HG03342 (cell line): ENCODE measurements at regions not wholly inside any gene's neighbourhood (a gene's known extent, or its start where the extent isn't known, plus 50 kb on each side); places are given as distances from the start of the nearest gene placed in this dataset.
"Not testable (repeated sequence)": the region's sequence is repeated elsewhere in the genome, so short reads cannot be mapped to it uniquely, and the experiment has no call there.

ENCODE experiments used
- ATAC-seq: cut with Tn5 transposase; IDR thresholded peaks from one replicate; pipeline ENCODE4 v1.9.1; 2021; ENCODE audit warnings: mild to moderate bottlenecking, moderate library complexity; ENCODE audit not compliant: unreplicated experiment

GRCh38 chr13:87736849-87737385 lies 65.7 kb downstream of the SLITRK5 start:
- no peak for ATAC-seq

GRCh38 chr13:87754097-87754496 lies 82.9 kb downstream of the SLITRK5 start:
- no peak for ATAC-seq

GRCh38 chr13:87769445-87769844 lies 98.3 kb downstream of the SLITRK5 start:
- ATAC-seq = no peak

- ATAC-seq = no peak
These were observed 106.2 kb downstream of the SLITRK5 start for GRCh38 chr13:87777387-87777786.

- no peak for ATAC-seq
These were observed 107.0 kb downstream of the SLITRK5 start for GRCh38 chr13:87778128-87778527.

- ATAC-seq = no peak
These were observed 108.3 kb downstream of the SLITRK5 start for GRCh38 chr13:87779426-87779825.

GRCh38 chr13:87783366-87783765 lies 112.2 kb downstream of the SLITRK5 start:
- ATAC-seq = no peak

GRCh38 chr13:87788363-87788762 lies 117.2 kb downstream of the SLITRK5 start:
- no peak for ATAC-seq

GRCh38 chr13:87792878-87793277 lies 121.7 kb downstream of the SLITRK5 start:
- ATAC-seq = no peak

GRCh38 chr13:87798536-87798935 lies 127.4 kb downstream of the SLITRK5 start:
- ATAC-seq = no peak

GRCh38 chr13:87810391-87810801 lies 139.2 kb downstream of the SLITRK5 start:
- ATAC-seq = no peak

GRCh38 chr13:87810920-87811344 lies 139.8 kb downstream of the SLITRK5 start:
- no peak for ATAC-seq

GRCh38 chr13:87814403-87814802 lies 143.2 kb downstream of the SLITRK5 start:
- ATAC-seq = no peak

GRCh38 chr13:87820241-87820640 lies 149.1 kb downstream of the SLITRK5 start:
- no peak for ATAC-seq

- ATAC-seq = no peak
These were observed 150.3 kb downstream of the SLITRK5 start for GRCh38 chr13:87821512-87821911.

- not testable (repeated sequence) for ATAC-seq
These were observed 155.1 kb downstream of the SLITRK5 start for GRCh38 chr13:87826301-87826700.

GRCh38 chr13:87827479-87827878 lies 156.3 kb downstream of the SLITRK5 start:
- no peak for ATAC-seq

- ATAC-seq = no peak
These were observed 166.4 kb downstream of the SLITRK5 start for GRCh38 chr13:87837522-87837921.

GRCh38 chr13:87837946-87838345 lies 166.8 kb downstream of the SLITRK5 start:
- ATAC-seq = no peak

- no peak for ATAC-seq
These were observed 180.2 kb downstream of the SLITRK5 start for GRCh38 chr13:87851410-87851809.

- no peak for ATAC-seq
These were observed 184.4 kb downstream of the SLITRK5 start for GRCh38 chr13:87855553-87855952.

GRCh38 chr13:87859261-87859660 lies 188.1 kb downstream of the SLITRK5 start:
- ATAC-seq = no peak

- ATAC-seq = no peak
These were observed 196.3 kb downstream of the SLITRK5 start for GRCh38 chr13:87867426-87867825.
